ENCODE measurements at regions not wholly inside any gene's neighbourhood (a gene's known extent, or its start where the extent isn't known, plus 50 kb on each side); places are given as distances from the start of the nearest gene placed in this dataset.
A peak's percentile ranks its signal among the peaks of the same experiment; 100 is the strongest.

GRCh38 chr14:55802986-55803872 is 223.2 kb downstream of the KTN1 start:
- H3K36me3 ChIP-seq (ENCODE audit: control insufficient read depth, insufficient read depth, low read length), result no peaks in the 10 kb centered on the region
- H3K4me1 ChIP-seq (ENCODE audit: control insufficient read depth, extremely low read depth, insufficient read depth, low read length), result no peaks in the 10 kb centered on the region
- H4K20me1 ChIP-seq (ENCODE audit: control insufficient read depth, extremely low read depth, insufficient read depth, low read length), result no peaks in the 10 kb centered on the region
- no peak overlapping the region for H3K9ac ChIP-seq (ENCODE audit: insufficient read depth, low read length)
- TF ChIP-seq, protein P1, sequence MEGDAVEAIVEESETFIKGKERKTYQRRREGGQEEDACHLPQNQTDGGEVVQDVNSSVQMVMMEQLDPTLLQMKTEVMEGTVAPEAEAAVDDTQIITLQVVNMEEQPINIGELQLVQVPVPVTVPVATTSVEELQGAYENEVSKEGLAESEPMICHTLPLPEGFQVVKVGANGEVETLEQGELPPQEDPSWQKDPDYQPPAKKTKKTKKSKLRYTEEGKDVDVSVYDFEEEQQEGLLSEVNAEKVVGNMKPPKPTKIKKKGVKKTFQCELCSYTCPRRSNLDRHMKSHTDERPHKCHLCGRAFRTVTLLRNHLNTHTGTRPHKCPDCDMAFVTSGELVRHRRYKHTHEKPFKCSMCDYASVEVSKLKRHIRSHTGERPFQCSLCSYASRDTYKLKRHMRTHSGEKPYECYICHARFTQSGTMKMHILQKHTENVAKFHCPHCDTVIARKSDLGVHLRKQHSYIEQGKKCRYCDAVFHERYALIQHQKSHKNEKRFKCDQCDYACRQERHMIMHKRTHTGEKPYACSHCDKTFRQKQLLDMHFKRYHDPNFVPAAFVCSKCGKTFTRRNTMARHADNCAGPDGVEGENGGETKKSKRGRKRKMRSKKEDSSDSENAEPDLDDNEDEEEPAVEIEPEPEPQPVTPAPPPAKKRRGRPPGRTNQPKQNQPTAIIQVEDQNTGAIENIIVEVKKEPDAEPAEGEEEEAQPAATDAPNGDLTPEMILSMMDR (conservative IDR thresholded peaks at IDR 0.05 in 1 of 2, IDR thresholded peaks at IDR 0.05 in 1 of 2; ENCODE audit: low read depth in 1 of 2, low read length in 2 of 2), result no peak
- TF ChIP-seq EZH2 (IDR thresholded peaks at IDR 0.05; ENCODE audit: low read length, missing control alignments), result no peak
- no peak overlapping the region for H3K4me2 ChIP-seq (ENCODE audit: extremely low read depth, insufficient read depth, low read length)
- H2AFZ ChIP-seq (ENCODE audit: low read length), result no peak overlapping the region
- no peak overlapping the region for H3K27ac ChIP-seq (ENCODE audit: insufficient read depth, low read length)
- no peaks in the 10 kb centered on the region for H3K79me2 ChIP-seq (ENCODE audit: control insufficient read depth, insufficient read depth, low read length)
- peak; percentile 25 to 41 for DNase-seq (ENCODE audit: low read depth in 2 of 2)
- no peak overlapping the region for H3K4me3 ChIP-seq (replicated peaks in 1 of 4; ENCODE audit: control extremely low read depth in 1 of 4, insufficient read depth in 1 of 4, low read depth in 3 of 4, low read length in 4 of 4)
- H3K27me3 ChIP-seq (ENCODE audit: control insufficient read depth, insufficient read depth, low read length), result no peaks in the 10 kb centered on the region
- H3K9me3 ChIP-seq (ENCODE audit: control insufficient read depth, insufficient read depth, low read depth, low read length), result no peaks in the 10 kb centered on the region

GRCh38 chr14:55803873-55804553 is 224.0 kb downstream of the KTN1 start:
- Histone ChIP-seq H2AFZ (ENCODE audit: low read length) (no peak overlapping the region), H3K27me3 (ENCODE audit: control insufficient read depth, insufficient read depth, low read length) (no peaks in the 10 kb centered on the region), H4K20me1 (ENCODE audit: control insufficient read depth, extremely low read depth, insufficient read depth, low read length) (no peaks in the 10 kb centered on the region), H3K9me3 (ENCODE audit: control insufficient read depth, insufficient read depth, low read depth, low read length) (no peaks in the 10 kb centered on the region), H3K4me2 (ENCODE audit: extremely low read depth, insufficient read depth, low read length) (no peak overlapping the region), H3K4me3 (replicated peaks in 1 of 4; ENCODE audit: control extremely low read depth in 1 of 4, insufficient read depth in 1 of 4, low read depth in 3 of 4, low read length in 4 of 4) (no peak overlapping the region), H3K27ac (ENCODE audit: insufficient read depth, low read length) (no peak overlapping the region), H3K4me1 (ENCODE audit: control insufficient read depth, extremely low read depth, insufficient read depth, low read length) (no peaks in the 10 kb centered on the region), H3K36me3 (ENCODE audit: control insufficient read depth, insufficient read depth, low read length) (no peaks in the 10 kb centered on the region), H3K9ac (ENCODE audit: insufficient read depth, low read length) (no peak overlapping the region), H3K79me2 (ENCODE audit: control insufficient read depth, insufficient read depth, low read length) (no peaks in the 10 kb centered on the region)
- no peak for TF ChIP-seq EZH2 (IDR thresholded peaks at IDR 0.05; ENCODE audit: low read length, missing control alignments)
- TF ChIP-seq, protein P1 (conservative IDR thresholded peaks at IDR 0.05 in 1 of 2, IDR thresholded peaks at IDR 0.05 in 1 of 2; ENCODE audit: low read depth in 1 of 2, low read length in 2 of 2), result no peak
- peak in 1 of 2 donors; percentile 61 for DNase-seq (ENCODE audit: low read depth in 2 of 2)

GRCh38 chr14:55805250-55805649 is 225.2 kb downstream of the KTN1 start:
- Histone ChIP-seq H3K4me2 (ENCODE audit: extremely low read depth, insufficient read depth, low read length) (no peak overlapping the region), H3K4me1 (ENCODE audit: control insufficient read depth, extremely low read depth, insufficient read depth, low read length) (no peaks in the 10 kb centered on the region), H4K20me1 (ENCODE audit: control insufficient read depth, extremely low read depth, insufficient read depth, low read length) (no peaks in the 10 kb centered on the region), H3K36me3 (ENCODE audit: control insufficient read depth, insufficient read depth, low read length) (no peaks in the 10 kb centered on the region), H3K79me2 (ENCODE audit: control insufficient read depth, insufficient read depth, low read length) (no peaks in the 10 kb centered on the region), H3K27ac (ENCODE audit: insufficient read depth, low read length) (no peak overlapping the region), H3K9me3 (ENCODE audit: control insufficient read depth, insufficient read depth, low read depth, low read length) (no peaks in the 10 kb centered on the region), H3K9ac (ENCODE audit: insufficient read depth, low read length) (no peak overlapping the region), H3K27me3 (ENCODE audit: control insufficient read depth, insufficient read depth, low read length) (no peaks in the 10 kb centered on the region), H3K4me3 (replicated peaks in 1 of 4; ENCODE audit: control extremely low read depth in 1 of 4, insufficient read depth in 1 of 4, low read depth in 3 of 4, low read length in 4 of 4) (no peak overlapping the region), H2AFZ (ENCODE audit: low read length) (no peak overlapping the region)
- TF ChIP-seq, protein P1 (conservative IDR thresholded peaks at IDR 0.05 in 1 of 2, IDR thresholded peaks at IDR 0.05 in 1 of 2; ENCODE audit: low read depth in 1 of 2, low read length in 2 of 2), result no peak
- TF ChIP-seq EZH2 (IDR thresholded peaks at IDR 0.05; ENCODE audit: low read length, missing control alignments), result no peak
- DNase-seq (ENCODE audit: low read depth in 2 of 2), result no peak
